GM23248 (cell line): ENCODE measurements at regions not wholly inside any gene's neighbourhood (a gene's known extent, or its start where the extent isn't known, plus 50 kb on each side); places are given as distances from the start of the nearest gene placed in this dataset.
"Not testable (repeated sequence)": the region's sequence is repeated elsewhere in the genome, so short reads cannot be mapped to it uniquely, and the experiment has no call there.

ENCODE experiments used
- DNase-seq: peaks from one replicate; pipeline ENCODE4 v3.0.0-alpha.2; 2015
- H2AFZ ChIP-seq: fragments of 200-600 bp; sonication (generic); 2 replicates; pipeline ENCODE4 v1.6.1; 2016; ENCODE audit warnings: antibody characterized with exemption
- H3F3A ChIP-seq: fragments of 200-600 bp; sonication (generic); 2 replicates; pipeline ENCODE4 v1.6.1; 2016; ENCODE audit warnings: mild to moderate bottlenecking, antibody characterized with exemption, mixed run types; ENCODE audit not compliant: insufficient read depth
- H3K27ac ChIP-seq: fragments of 200-600 bp; sonication (generic); 2 replicates; pipeline ENCODE4 v1.5.1; 2016; ENCODE audit warnings: mild to moderate bottlenecking
- H3K27me3 ChIP-seq: fragments of 200-600 bp; sonication (generic); replicated peaks from 2 replicates; pipeline ENCODE4 v1.6.1; 2016; ENCODE audit warnings: mild to moderate bottlenecking; ENCODE audit not compliant: insufficient read depth
- H3K36me3 ChIP-seq: fragments of 200-600 bp; sonication (generic); 2 replicates; pipeline ENCODE4 v1.6.1; 2016; ENCODE audit warnings: low read depth, mild to moderate bottlenecking
- H3K4me1 ChIP-seq: fragments of 200-600 bp; sonication (generic); 2 replicates; pipeline ENCODE4 v1.6.1; 2016; ENCODE audit warnings: mild to moderate bottlenecking; ENCODE audit not compliant: insufficient read depth
- H3K4me2 ChIP-seq: fragments of 200-600 bp; sonication (generic); one replicate; pipeline ENCODE4 v1.6.1; 2016; ENCODE audit warnings: mild to moderate bottlenecking; ENCODE audit not compliant: unreplicated experiment
- H3K4me3 ChIP-seq: fragments of 200-600 bp; sonication (generic); 2 replicates; pipeline ENCODE4 v1.5.1; 2016; ENCODE audit warnings: mild to moderate bottlenecking
- H3K79me2 ChIP-seq: fragments of 200-600 bp; sonication (generic); 2 replicates; pipeline ENCODE4 v1.6.1; 2016; ENCODE audit warnings: mild to moderate bottlenecking; ENCODE audit not compliant: insufficient read depth
- H3K9ac ChIP-seq: fragments of 200-600 bp; sonication (generic); 2 replicates; pipeline ENCODE4 v1.6.1; 2016; ENCODE audit warnings: mild to moderate bottlenecking
- H3K9me2 ChIP-seq: fragments of 200-600 bp; sonication (generic); 2 replicates; pipeline ENCODE4 v1.6.1; 2016; ENCODE audit warnings: mixed run types, mild to moderate bottlenecking, moderate library complexity; ENCODE audit not compliant: insufficient read depth
- H3K9me3 ChIP-seq: fragments of 200-600 bp; sonication (generic); one replicate; pipeline ENCODE4 v1.6.1; 2017; ENCODE audit warnings: low read depth
- H4K20me1 ChIP-seq: fragments of 200-600 bp; sonication (generic); 2 replicates; pipeline ENCODE4 v1.6.0; 2016; ENCODE audit not compliant: insufficient read depth
- EZH2 ChIP-seq: fragments of 200-600 bp; sonication (generic); IDR thresholded peaks from 2 replicates; pipeline ENCODE4 v1.6.1; 2018; ENCODE audit warnings: antibody characterized with exemption, mild to moderate bottlenecking; ENCODE audit not compliant: insufficient read depth, poor library complexity, severe bottlenecking
- EZH2phosphoT487 ChIP-seq: fragments of 200-600 bp; sonication (generic); IDR thresholded peaks from 2 replicates; pipeline ENCODE4 v1.6.1; 2018; ENCODE audit warnings: antibody characterized with exemption, moderate library complexity, mild to moderate bottlenecking, low read depth; ENCODE audit not compliant: insufficient read depth
- WGBS, 2 experiments: methylation state at CpG; one replicate each; pipeline ENCODE4 v1.1.6; 2015 to 2017; ENCODE audit warnings: low lambda C conversion rate in 2 of 2, low coverage in 1 of 2; ENCODE audit errors: missing lambda C conversion rate in 2 of 2; 5-methylcytosine and 5-hydroxymethylcytosine counted together
- in situ Hi-C: fragments of 300-500 bp; cut with MboI; formaldehyde crosslinking; loops from 2 replicates; pipeline ENCODE4 v1.15.0; 2020

GRCh38 chr11:90294526-90294925 lies 71.7 kb upstream of the CHORDC1 start:
- Histone ChIP-seq H3K36me3 (no peaks in the 10 kb centered on the region), H3K27me3 (no peaks in the 10 kb centered on the region), H3K4me3 (no peak overlapping the region), H3K27ac (no peak overlapping the region), H4K20me1 (no peaks in the 10 kb centered on the region), H2AFZ (no peak overlapping the region), H3F3A (no peaks in the 10 kb centered on the region), H3K4me1 (no peaks in the 10 kb centered on the region), H3K9me2 (no peaks in the 10 kb centered on the region), H3K79me2 (no peaks in the 10 kb centered on the region), H3K9me3 (no peaks in the 10 kb centered on the region), H3K4me2 (no peak overlapping the region), H3K9ac (no peak overlapping the region)
- WGBS, 2 experiments = 21 to 36% methylated on average over 3 of the region's 3 CpGs
- TF ChIP-seq EZH2 (no peak), EZH2phosphoT487 (no peak)
- in situ Hi-C loops = no loop called here
- DNase-seq = no peak

- WGBS, 2 experiments = 24 to 34% methylated on average over 2 of the region's 2 CpGs
- no peak overlapping the region for H3K9ac ChIP-seq
- in situ Hi-C loops = no loop called here
These were observed 71.2 kb upstream of the CHORDC1 start for GRCh38 chr11:90294091-90294490.

GRCh38 chr11:90288212-90288821 lies 65.5 kb upstream of the CHORDC1 start:
- DNase-seq = peak; percentile 49
- H3K4me3 ChIP-seq = no peak overlapping the region

More at GRCh38 chr11:90294091-90294490, 71.2 kb upstream of the CHORDC1 start:
- DNase-seq = no peak
- Histone ChIP-seq H3K79me2 (no peaks in the 10 kb centered on the region), H3K4me2 (no peak overlapping the region), H2AFZ (no peak overlapping the region), H3K4me3 (no peak overlapping the region), H3K36me3 (no peaks in the 10 kb centered on the region), H3K4me1 (no peaks in the 10 kb centered on the region), H3K9me2 (no peaks in the 10 kb centered on the region), H3K9me3 (no peaks in the 10 kb centered on the region), H3K27ac (no peak overlapping the region), H3F3A (no peaks in the 10 kb centered on the region), H4K20me1 (no peaks in the 10 kb centered on the region), H3K27me3 (no peaks in the 10 kb centered on the region)
- no peak for TF ChIP-seq EZH2
- TF ChIP-seq EZH2phosphoT487 = no peak

GRCh38 chr11:90286640-90287039 lies 63.8 kb upstream of the CHORDC1 start:
- in situ Hi-C loops = no loop called here
- Histone ChIP-seq H3K9me3 (no peaks in the 10 kb centered on the region), H4K20me1 (no peaks in the 10 kb centered on the region), H3K9ac (no peak overlapping the region), H2AFZ (no peak overlapping the region), H3K79me2 (no peaks in the 10 kb centered on the region), H3K27ac (no peak overlapping the region), H3K27me3 (no peaks in the 10 kb centered on the region), H3K4me3 (no peak overlapping the region), H3K9me2 (no peaks in the 10 kb centered on the region), H3F3A (no peaks in the 10 kb centered on the region), H3K36me3 (no peaks in the 10 kb centered on the region), H3K4me2 (no peak overlapping the region), H3K4me1 (no peaks in the 10 kb centered on the region)
- WGBS, 2 experiments = 36 to 43% methylated on average over 2 of the region's 2 CpGs
- no peak for DNase-seq
- TF ChIP-seq EZH2 = no peak
- TF ChIP-seq EZH2phosphoT487 = no peak

More at GRCh38 chr11:90288212-90288821, 65.5 kb upstream of the CHORDC1 start:
- Histone ChIP-seq H3K4me1 (no peaks in the 10 kb centered on the region), H3F3A (no peaks in the 10 kb centered on the region), H2AFZ (no peak overlapping the region), H3K9ac (no peak overlapping the region), H3K4me2 (no peak overlapping the region), H3K27me3 (no peaks in the 10 kb centered on the region), H3K9me3 (no peaks in the 10 kb centered on the region), H3K9me2 (no peaks in the 10 kb centered on the region), H4K20me1 (no peaks in the 10 kb centered on the region), H3K27ac (no peak overlapping the region), H3K36me3 (no peaks in the 10 kb centered on the region), H3K79me2 (no peaks in the 10 kb centered on the region)
- WGBS, 2 experiments = 2 to 3% methylated on average over 3 of the region's 3 CpGs
- no peak for TF ChIP-seq EZH2
- in situ Hi-C loops = no loop called here

- Histone ChIP-seq H3K4me2 (no peak overlapping the region), H3F3A (no peaks in the 10 kb centered on the region), H2AFZ (no peak overlapping the region), H3K27me3 (no peaks in the 10 kb centered on the region), H3K27ac (no peak overlapping the region), H3K4me3 (no peak overlapping the region), H3K9ac (no peak overlapping the region), H3K9me2 (no peaks in the 10 kb centered on the region), H3K9me3 (no peaks in the 10 kb centered on the region), H3K4me1 (no peaks in the 10 kb centered on the region), H3K79me2 (no peaks in the 10 kb centered on the region), H4K20me1 (no peaks in the 10 kb centered on the region), H3K36me3 (no peaks in the 10 kb centered on the region)
- in situ Hi-C loops = no loop called here
- no peak for TF ChIP-seq EZH2phosphoT487
- no peak for TF ChIP-seq EZH2
- WGBS, 2 experiments = 2 to 11% methylated on average over 1 of the region's 1 CpG
- no peak for DNase-seq
These were observed 61.3 kb upstream of the CHORDC1 start for GRCh38 chr11:90284171-90284570.

- DNase-seq, in situ Hi-C loops, H3K4me2 ChIP-seq: not testable (repeated sequence)
These were observed 59.8 kb upstream of the CHORDC1 start for GRCh38 chr11:90282551-90283071.

More at GRCh38 chr11:90282551-90283071, 59.8 kb upstream of the CHORDC1 start:
- H3K4me1 ChIP-seq, H3K36me3 ChIP-seq, H2AFZ ChIP-seq, H3K9me3 ChIP-seq, H3K9ac ChIP-seq, H3K27ac ChIP-seq, H3F3A ChIP-seq, H3K79me2 ChIP-seq, H3K27me3 ChIP-seq, H3K9me2 ChIP-seq, H3K4me3 ChIP-seq, H4K20me1 ChIP-seq: not testable (repeated sequence)
- 52 to 54% methylated on average over 13 of the region's 13 CpGs for WGBS, 2 experiments
